CD4-positive, alpha-beta memory T cell (primary cell): ENCODE measurements at regions not wholly inside any gene's neighbourhood (a gene's known extent, or its start where the extent isn't known, plus 50 kb on each side); places are given as distances from the start of the nearest gene placed in this dataset.

Source experiments
- CTCF ChIA-PET: fragments of 350-600 bp; sonication (Branson Sonifier 250); formaldehyde crosslinking; loops from one replicate; lab custom pipeline; 2021; ENCODE audit warnings: inconsistent platforms; ENCODE audit not compliant: partially characterized antibody; lab: Charles Lee
- POLR2A ChIA-PET: fragments of 350-600 bp; sonication (Branson Sonifier 250); formaldehyde crosslinking; loops from one replicate; lab custom pipeline; 2021; ENCODE audit not compliant: partially characterized antibody; lab: Charles Lee
- DNase-seq, 5 donors: peaks; one replicate each; pipeline versions ENCODE4 v3.0.0 to v3.0.0-alpha.2; 2020 to 2022; ENCODE audit warnings: mixed read lengths in 1 of 5
- H3K27ac ChIP-seq: one replicate; pipeline ENCODE4 v1.7.0; 2013; ENCODE audit warnings: low read depth, low read length
- H3K27me3 ChIP-seq: 2 replicates; pipeline ENCODE4 v1.7.0; 2013; ENCODE audit warnings: mild to moderate bottlenecking, low read length, moderate library complexity; ENCODE audit not compliant: insufficient read depth
- H3K36me3 ChIP-seq: 2 replicates; pipeline ENCODE4 v1.7.0; 2013; ENCODE audit warnings: mild to moderate bottlenecking, low read length, moderate library complexity; ENCODE audit not compliant: insufficient read depth
- H3K4me1 ChIP-seq: 2 replicates; pipeline ENCODE4 v1.7.0; 2013; ENCODE audit warnings: mild to moderate bottlenecking, low read length, moderate library complexity; ENCODE audit not compliant: insufficient read depth
- H3K4me3 ChIP-seq, 2 donors: one replicate each; pipeline ENCODE4 v1.7.0; 2013; ENCODE audit warnings: low read length in 2 of 2, mild to moderate bottlenecking in 1 of 2
- H3K9me3 ChIP-seq, 2 donors: one replicate each; pipeline ENCODE4 v1.7.0; 2013; ENCODE audit warnings: low read length in 2 of 2, control low read depth in 1 of 2; ENCODE audit not compliant: control insufficient read depth in 1 of 2
- H3K27ac Mint-ChIP-seq, 7 donors: one replicate each; pipeline ENCODE4 v1.8.0; 2020 to 2021; ENCODE audit warnings: mixed read lengths in 7 of 7, mild to moderate bottlenecking in 6 of 7, inconsistent platforms in 3 of 7, moderate library complexity in 3 of 7
- H3K27me3 Mint-ChIP-seq, 2 donors: one replicate each; pipeline ENCODE4 v1.8.0; 2020 to 2021; ENCODE audit warnings: mixed read lengths in 2 of 2
- H3K36me3 Mint-ChIP-seq, 2 donors: one replicate each; pipeline ENCODE4 v1.8.0; 2020 to 2021; ENCODE audit warnings: mixed read lengths in 2 of 2, inconsistent platforms in 1 of 2, mild to moderate bottlenecking in 1 of 2
- H3K4me1 Mint-ChIP-seq, 4 donors: one replicate each; pipeline ENCODE4 v1.8.0; 2020 to 2021; ENCODE audit warnings: mixed read lengths in 4 of 4, mild to moderate bottlenecking in 1 of 4
- H3K4me3 Mint-ChIP-seq, 8 donors: one replicate each; pipeline ENCODE4 v1.8.0; 2020 to 2021; ENCODE audit warnings: mixed read lengths in 8 of 8, mild to moderate bottlenecking in 7 of 8, moderate library complexity in 6 of 8, inconsistent platforms in 3 of 8
- H3K9me3 Mint-ChIP-seq, 8 donors: one replicate each; pipeline ENCODE4 v1.8.0; 2020 to 2021; ENCODE audit warnings: mixed read lengths in 8 of 8, mild to moderate bottlenecking in 5 of 8, inconsistent platforms in 3 of 8, moderate library complexity in 1 of 8
- intact Hi-C: fragments of 100-400 bp; cut with micrococcal nuclease; formaldehyde crosslinking; loops from one replicate; pipeline ENCODE4 v1.15.1; 2023

DNA sequence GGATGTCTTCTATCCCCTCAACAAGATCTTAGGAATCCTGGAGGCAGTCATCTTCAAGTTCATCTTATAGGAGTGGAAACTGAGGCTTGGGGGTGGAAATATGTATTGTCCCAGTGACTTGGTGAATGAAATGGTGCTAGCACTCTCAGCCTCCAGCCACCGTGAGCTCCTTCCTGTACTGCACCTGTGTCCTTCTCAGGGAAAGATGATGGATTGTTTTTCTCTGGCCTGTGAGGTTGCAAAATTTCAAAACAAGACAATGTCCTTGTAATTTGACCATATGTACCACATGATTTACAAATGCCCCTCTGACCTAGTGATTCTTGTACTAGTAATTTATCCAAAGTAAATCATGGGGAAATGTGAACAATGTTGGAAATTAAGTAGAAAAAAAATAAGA lies 71.0 kb upstream of the CHCHD3 start:
- no peak overlapping the region for H3K4me3 Mint-ChIP-seq
- H3K4me3 ChIP-seq = no peak overlapping the region
- intact Hi-C loops = no loop called here
- H3K36me3 ChIP-seq = no peaks in the 10 kb centered on the region
- peaks cover 7 to 8% of the 10 kb centered on the region in 2 donors for H3K27me3 Mint-ChIP-seq
- H3K9me3 ChIP-seq = no peaks in the 10 kb centered on the region
- no peaks in the 10 kb centered on the region for H3K4me1 ChIP-seq
- H3K36me3 Mint-ChIP-seq = no peaks in the 10 kb centered on the region
- no peak for DNase-seq
- no peak overlapping the region for H3K27ac ChIP-seq
- ChIA-PET CTCF (no interaction called here), POLR2A (no interaction called here)
- H3K9me3 Mint-ChIP-seq = peaks cover 0 to 2% (median 0%) of the 10 kb centered on the region in 8 donors
- no peaks in the 10 kb centered on the region for H3K27me3 ChIP-seq
- H3K27ac Mint-ChIP-seq = no peak overlapping the region
- H3K4me1 Mint-ChIP-seq = peaks cover 0 to 1% (median 0%) of the 10 kb centered on the region in 4 donors

GRCh38 chr7:133155146-133155545 lies 73.3 kb upstream of the CHCHD3 start:
- ChIA-PET CTCF (no interaction called here), POLR2A (no interaction called here)
- no peak overlapping the region for H3K4me3 Mint-ChIP-seq
- Histone ChIP-seq H3K9me3 (no peaks in the 10 kb centered on the region), H3K4me3 (no peak overlapping the region), H3K36me3 (no peaks in the 10 kb centered on the region), H3K27me3 (no peaks in the 10 kb centered on the region), H3K27ac (no peak overlapping the region), H3K4me1 (no peaks in the 10 kb centered on the region)
- intact Hi-C loops = no loop called here
- no peak overlapping the region for H3K27ac Mint-ChIP-seq
- no peaks in the 10 kb centered on the region for H3K36me3 Mint-ChIP-seq
- no peak for DNase-seq
- H3K4me1 Mint-ChIP-seq = no peaks in the 10 kb centered on the region
- H3K27me3 Mint-ChIP-seq = peaks cover 3 to 8% of the 10 kb centered on the region in 2 donors
- peaks cover 0 to 3% (median 0%) of the 10 kb centered on the region in 8 donors for H3K9me3 Mint-ChIP-seq

DNA sequence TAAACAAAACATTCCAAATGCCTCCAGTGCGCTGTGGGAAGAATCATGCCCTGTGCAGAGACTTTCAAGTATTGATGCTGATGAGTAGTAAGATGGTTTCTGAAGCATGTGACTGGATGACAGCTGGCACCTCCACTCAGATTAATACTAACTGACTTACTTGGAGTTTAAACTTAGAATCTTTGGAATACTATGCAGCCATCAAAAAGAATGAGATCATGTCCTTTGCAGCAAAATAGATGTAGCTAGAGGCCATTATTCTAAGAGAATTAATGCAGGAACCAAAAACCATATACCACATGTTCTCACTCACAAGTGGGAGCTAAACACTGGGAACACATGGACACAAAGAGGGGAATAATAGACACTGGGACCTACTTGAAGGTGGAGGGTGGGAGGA lies 73.8 kb upstream of the CHCHD3 start:
- H3K4me1 ChIP-seq = no peaks in the 10 kb centered on the region
- intact Hi-C loops = no loop called here
- Mint-ChIP-seq H3K4me3 (no peak overlapping the region), H3K4me1 (no peaks in the 10 kb centered on the region), H3K36me3 (no peaks in the 10 kb centered on the region), H3K9me3 (peaks cover 0 to 3% (median 0%) of the 10 kb centered on the region in 8 donors), H3K27me3 (peaks cover 5 to 8% of the 10 kb centered on the region in 2 donors), H3K27ac (no peak overlapping the region)
- no peaks in the 10 kb centered on the region for H3K27me3 ChIP-seq
- H3K27ac ChIP-seq = no peak overlapping the region
- no peaks in the 10 kb centered on the region for H3K36me3 ChIP-seq
- DNase-seq = no peak
- H3K9me3 ChIP-seq = no peaks in the 10 kb centered on the region
- CTCF ChIA-PET = no interaction called here
- POLR2A ChIA-PET = no interaction called here
- H3K4me3 ChIP-seq = no peak overlapping the region

DNA sequence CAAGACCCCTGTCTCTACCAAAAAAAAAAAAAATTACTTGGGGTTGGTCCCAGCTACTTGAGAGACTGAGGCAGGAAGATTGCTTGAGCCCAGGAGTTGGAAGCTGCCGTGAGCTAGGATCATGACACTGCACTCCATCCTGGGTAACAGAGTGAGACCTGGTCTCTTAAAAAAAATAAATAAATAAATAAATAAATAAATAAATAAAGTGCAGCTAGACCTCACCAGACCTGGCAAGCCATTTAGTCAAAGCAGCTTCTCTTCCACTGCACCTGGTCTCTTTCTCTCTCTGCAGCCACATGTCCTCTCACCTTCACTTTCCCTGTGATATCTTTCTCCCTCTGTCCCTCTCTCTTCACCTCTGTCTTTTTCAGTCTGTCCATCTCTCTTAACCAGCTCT lies 75.2 kb upstream of the CHCHD3 start:
- Histone ChIP-seq H3K4me1 (no peaks in the 10 kb centered on the region), H3K9me3 (no peaks in the 10 kb centered on the region), H3K27me3 (no peaks in the 10 kb centered on the region), H3K4me3 (no peak overlapping the region), H3K36me3 (no peaks in the 10 kb centered on the region), H3K27ac (no peak overlapping the region)
- POLR2A ChIA-PET = no interaction called here
- peaks cover 6 to 8% of the 10 kb centered on the region in 2 donors for H3K27me3 Mint-ChIP-seq
- H3K36me3 Mint-ChIP-seq = no peaks in the 10 kb centered on the region
- no peak overlapping the region for H3K4me3 Mint-ChIP-seq
- H3K27ac Mint-ChIP-seq = no peak overlapping the region
- intact Hi-C loops = no loop called here
- H3K4me1 Mint-ChIP-seq = no peaks in the 10 kb centered on the region
- H3K9me3 Mint-ChIP-seq = peaks cover 0 to 3% (median 0%) of the 10 kb centered on the region in 8 donors
- DNase-seq = no peak
- CTCF ChIA-PET = no interaction called here

DNA sequence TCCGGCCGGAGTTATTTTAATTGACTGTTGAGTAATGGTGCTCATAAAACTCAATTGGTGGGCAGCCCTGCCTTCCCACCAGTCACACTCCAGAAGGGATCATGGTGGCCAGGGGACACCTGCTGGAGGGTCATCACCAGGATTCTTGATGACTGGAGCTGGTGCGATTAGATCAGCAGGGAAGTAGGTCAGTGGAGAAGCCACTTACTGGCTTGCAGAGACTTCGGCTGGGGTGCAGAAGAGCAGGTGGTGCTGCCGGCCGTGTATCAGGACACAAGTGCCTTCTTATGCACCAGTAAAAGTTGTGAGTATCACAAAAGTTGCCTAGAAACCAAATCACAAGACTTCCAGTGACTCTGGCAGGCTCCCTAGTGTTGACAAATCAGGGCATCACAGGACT lies 82.6 kb upstream of the CHCHD3 start:
- no peaks in the 10 kb centered on the region for H3K36me3 ChIP-seq
- H3K9me3 ChIP-seq = no peaks in the 10 kb centered on the region
- no peaks in the 10 kb centered on the region for H3K9me3 Mint-ChIP-seq
- H3K27ac ChIP-seq = no peak overlapping the region
- POLR2A ChIA-PET = no interaction called here
- H3K4me1 ChIP-seq = no peaks in the 10 kb centered on the region
- H3K27me3 ChIP-seq = no peaks in the 10 kb centered on the region
- H3K36me3 Mint-ChIP-seq = no peaks in the 10 kb centered on the region
- intact Hi-C loops = no loop called here
- DNase-seq = no peak
- H3K4me3 ChIP-seq = no peak overlapping the region
- H3K4me1 Mint-ChIP-seq = no peaks in the 10 kb centered on the region
- H3K27ac Mint-ChIP-seq = no peak overlapping the region
- H3K4me3 Mint-ChIP-seq = no peak overlapping the region
- H3K27me3 Mint-ChIP-seq = peaks cover 9 to 18% of the 10 kb centered on the region in 2 donors
- CTCF ChIA-PET = no interaction called here

DNA sequence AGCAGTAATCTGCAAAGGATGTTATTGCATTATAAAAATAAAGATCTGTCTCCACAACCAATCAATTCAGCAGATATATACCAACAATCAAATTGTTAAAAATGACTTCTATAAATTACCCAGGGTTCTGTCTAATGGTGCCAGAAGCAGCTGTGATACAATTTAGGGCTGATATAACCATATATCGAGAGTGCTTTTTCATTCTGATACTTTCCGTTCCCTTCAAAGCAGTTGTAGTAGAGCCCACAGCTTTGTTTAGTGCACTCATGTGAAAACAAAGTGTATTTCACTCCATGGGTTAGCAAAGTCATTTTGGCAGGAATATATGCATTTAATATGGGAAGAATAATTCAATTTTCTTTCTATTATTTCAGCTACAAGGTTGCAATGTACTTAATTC lies 83.1 kb upstream of the CHCHD3 start:
- Mint-ChIP-seq H3K36me3 (no peaks in the 10 kb centered on the region), H3K27me3 (peaks cover 11 to 18% of the 10 kb centered on the region in 2 donors), H3K4me3 (no peak overlapping the region), H3K27ac (no peak overlapping the region), H3K4me1 (no peaks in the 10 kb centered on the region), H3K9me3 (no peaks in the 10 kb centered on the region)
- Histone ChIP-seq H3K27me3 (no peaks in the 10 kb centered on the region), H3K27ac (no peak overlapping the region), H3K36me3 (no peaks in the 10 kb centered on the region), H3K9me3 (no peaks in the 10 kb centered on the region), H3K4me3 (no peak overlapping the region), H3K4me1 (no peaks in the 10 kb centered on the region)
- intact Hi-C loops = no loop called here
- DNase-seq = no peak
- ChIA-PET CTCF (no interaction called here), POLR2A (no interaction called here)

- no peak overlapping the region for H3K27ac ChIP-seq
- H3K36me3 Mint-ChIP-seq = no peaks in the 10 kb centered on the region
- intact Hi-C loops = no loop called here
- ChIA-PET POLR2A (no interaction called here), CTCF (no interaction called here)
- H3K27ac Mint-ChIP-seq = no peak overlapping the region
- H3K36me3 ChIP-seq = no peaks in the 10 kb centered on the region
- peaks cover 12 to 17% of the 10 kb centered on the region in 2 donors for H3K27me3 Mint-ChIP-seq
- H3K9me3 Mint-ChIP-seq = no peaks in the 10 kb centered on the region
- H3K4me3 ChIP-seq = no peak overlapping the region
- H3K9me3 ChIP-seq = no peaks in the 10 kb centered on the region
- H3K4me1 ChIP-seq = no peaks in the 10 kb centered on the region
- H3K4me1 Mint-ChIP-seq = no peaks in the 10 kb centered on the region
- no peak overlapping the region for H3K4me3 Mint-ChIP-seq
- no peaks in the 10 kb centered on the region for H3K27me3 ChIP-seq
- DNase-seq = no peak
These were observed 83.6 kb upstream of the CHCHD3 start for GRCh38 chr7:133165529-133165928.

GRCh38 chr7:133167300-133167699 lies 85.4 kb upstream of the CHCHD3 start:
- Mint-ChIP-seq H3K27ac (no peak overlapping the region), H3K4me3 (no peak overlapping the region), H3K27me3 (peaks cover 12 to 17% of the 10 kb centered on the region in 2 donors), H3K36me3 (no peaks in the 10 kb centered on the region), H3K4me1 (no peaks in the 10 kb centered on the region), H3K9me3 (peaks cover 0 to 2% (median 0%) of the 10 kb centered on the region in 8 donors)
- CTCF ChIA-PET = no interaction called here
- no peaks in the 10 kb centered on the region for H3K27me3 ChIP-seq
- H3K4me1 ChIP-seq = no peaks in the 10 kb centered on the region
- POLR2A ChIA-PET = no interaction called here
- no peak overlapping the region for H3K4me3 ChIP-seq
- intact Hi-C loops = no loop called here
- no peaks in the 10 kb centered on the region for H3K9me3 ChIP-seq
- H3K36me3 ChIP-seq = no peaks in the 10 kb centered on the region
- no peak overlapping the region for H3K27ac ChIP-seq
- DNase-seq = no peak
